ENCODE measurements at regions not wholly inside any gene's neighbourhood (a gene's known extent, or its start where the extent isn't known, plus 50 kb on each side); places are given as distances from the start of the nearest gene placed in this dataset.

- Histone ChIP-seq H3K36me3 (no peaks in the 10 kb centered on the region), H3K4me1 (no peaks in the 10 kb centered on the region), H3K9me3 (no peaks in the 10 kb centered on the region), H3K27me3 (no peaks in the 10 kb centered on the region), H3K4me3 (ENCODE audit: low read depth, low read length) (no peak overlapping the region)
- no peak for TF ChIP-seq CTCF (IDR thresholded peaks at IDR 0.05; ENCODE audit: low read depth, low read length)
- DNase-seq, result no peak
These were observed 2585.3 kb downstream of the ARAP2 start for GRCh38 chr4:33658971-33659370.

- no peaks in the 10 kb centered on the region for H3K4me1 ChIP-seq
- DNase-seq, result no peak
These were observed 2582.7 kb downstream of the ARAP2 start for GRCh38 chr4:33661636-33662035.

GRCh38 chr4:33685939-33686338 lies 2558.4 kb downstream of the ARAP2 start:
- Histone ChIP-seq H3K9me3 (no peaks in the 10 kb centered on the region), H3K4me3 (ENCODE audit: low read depth, low read length) (no peak overlapping the region), H3K4me1 (no peaks in the 10 kb centered on the region), H3K36me3 (no peaks in the 10 kb centered on the region), H3K27me3 (no peaks in the 10 kb centered on the region)
- TF ChIP-seq CTCF (IDR thresholded peaks at IDR 0.05; ENCODE audit: low read depth, low read length), result no peak
- no peak for DNase-seq

More at GRCh38 chr4:33661636-33662035, 2582.7 kb downstream of the ARAP2 start:
- Histone ChIP-seq H3K27me3 (no peaks in the 10 kb centered on the region), H3K4me3 (ENCODE audit: low read depth, low read length) (no peak overlapping the region), H3K9me3 (no peaks in the 10 kb centered on the region), H3K36me3 (no peaks in the 10 kb centered on the region)
- no peak for TF ChIP-seq CTCF (IDR thresholded peaks at IDR 0.05; ENCODE audit: low read depth, low read length)

- Histone ChIP-seq H3K4me1 (no peaks in the 10 kb centered on the region; the same call in 1 of the 2 replicates), H3K27me3 (no peaks in the 10 kb centered on the region), H3K4me3 (ENCODE audit: low read depth, low read length) (no peak overlapping the region), H3K36me3 (no peaks in the 10 kb centered on the region), H3K9me3 (no peaks in the 10 kb centered on the region)
- DNase-seq, result no peak
- TF ChIP-seq CTCF (IDR thresholded peaks at IDR 0.05; ENCODE audit: low read depth, low read length), result no peak
These were observed 2548.3 kb downstream of the ARAP2 start for GRCh38 chr4:33696041-33696440.

GRCh38 chr4:33696586-33696985 lies 2547.7 kb downstream of the ARAP2 start:
- H3K36me3 ChIP-seq, result no peaks in the 10 kb centered on the region
- no peak for DNase-seq
- H3K27me3 ChIP-seq, result no peaks in the 10 kb centered on the region
- no peak overlapping the region for H3K4me3 ChIP-seq (ENCODE audit: low read depth, low read length)
- TF ChIP-seq CTCF (IDR thresholded peaks at IDR 0.05; ENCODE audit: low read depth, low read length), result no peak
- no peaks in the 10 kb centered on the region for H3K9me3 ChIP-seq
- no peaks in the 10 kb centered on the region; the same call in 1 of the 2 replicates for H3K4me1 ChIP-seq

- Histone ChIP-seq H3K4me1 (no peaks in the 10 kb centered on the region), H3K36me3 (no peaks in the 10 kb centered on the region), H3K4me3 (ENCODE audit: low read depth, low read length) (no peak overlapping the region), H3K27me3 (no peaks in the 10 kb centered on the region), H3K9me3 (no peaks in the 10 kb centered on the region)
- TF ChIP-seq CTCF (IDR thresholded peaks at IDR 0.05; ENCODE audit: low read depth, low read length), result no peak
- DNase-seq, result no peak
These were observed 2535.1 kb downstream of the ARAP2 start for GRCh38 chr4:33709247-33709646.

Data from BE2C (cell line).